ENCODE measurements at regions not wholly inside any gene's neighbourhood (a gene's known extent, or its start where the extent isn't known, plus 50 kb on each side); places are given as distances from the start of the nearest gene placed in this dataset.
"Not testable (repeated sequence)": the region's sequence is repeated elsewhere in the genome, so short reads cannot be mapped to it uniquely, and the experiment has no call there.

GRCh38 chr4:77300996-77301395 lies 144.0 kb downstream of the CCNG2 start:
- not testable (repeated sequence) for ATAC-seq; DNase-seq (ENCODE audit: low spot score)

GRCh38 chr4:77305766-77306165 lies 148.8 kb downstream of the CCNG2 start:
- ATAC-seq (no peak), DNase-seq (ENCODE audit: low spot score) (no peak)

GRCh38 chr4:77306496-77306895 lies 149.5 kb downstream of the CCNG2 start:
- ATAC-seq (no peak), DNase-seq (ENCODE audit: low spot score) (no peak)

- ATAC-seq (peak; percentile 85), DNase-seq (ENCODE audit: low spot score) (no peak)
These were observed 151.8 kb downstream of the CCNG2 start for GRCh38 chr4:77308843-77309242.

- DNase-seq (ENCODE audit: low spot score) (no peak), ATAC-seq (no peak)
These were observed 152.5 kb downstream of the CCNG2 start for GRCh38 chr4:77309496-77309895.

- DNase-seq (ENCODE audit: low spot score) (no peak), ATAC-seq (no peak)
These were observed 153.9 kb downstream of the CCNG2 start for GRCh38 chr4:77310931-77311330.

GRCh38 chr4:77314697-77315096 lies 157.7 kb downstream of the CCNG2 start:
- ATAC-seq (no peak), DNase-seq (ENCODE audit: low spot score) (no peak)

- DNase-seq (ENCODE audit: low spot score): no peak
- ATAC-seq: no peak
These were observed 170.1 kb downstream of the CCNG2 start for GRCh38 chr4:77327151-77327550.

GRCh38 chr4:77332696-77333270 lies 175.8 kb downstream of the CCNG2 start:
- ATAC-seq: no peak
- no peak for DNase-seq (ENCODE audit: low spot score)

- DNase-seq (ENCODE audit: low spot score) (no peak), ATAC-seq (no peak)
These were observed 179.6 kb downstream of the CCNG2 start for GRCh38 chr4:77336411-77337142.

- DNase-seq (ENCODE audit: low spot score) (no peak), ATAC-seq (no peak)
These were observed 185.3 kb downstream of the CCNG2 start for GRCh38 chr4:77342170-77342810.

GRCh38 chr4:77344001-77344400 lies 187.0 kb downstream of the CCNG2 start:
- no peak for DNase-seq (ENCODE audit: low spot score)
- no peak for ATAC-seq

GRCh38 chr4:77344784-77345183 lies 187.8 kb downstream of the CCNG2 start:
- ATAC-seq (no peak), DNase-seq (ENCODE audit: low spot score) (no peak)

GRCh38 chr4:77347351-77347966 lies 190.5 kb downstream of the CCNG2 start:
- DNase-seq (ENCODE audit: low spot score): no peak
- ATAC-seq: no peak

- ATAC-seq (no peak), DNase-seq (ENCODE audit: low spot score) (no peak)
These were observed 191.8 kb downstream of the CCNG2 start for GRCh38 chr4:77348815-77349214.

- ATAC-seq (no peak), DNase-seq (ENCODE audit: low spot score) (no peak)
These were observed 192.4 kb downstream of the CCNG2 start for GRCh38 chr4:77349364-77349763.

GRCh38 chr4:77349796-77350195 lies 192.8 kb downstream of the CCNG2 start:
- ATAC-seq (no peak), DNase-seq (ENCODE audit: low spot score) (no peak)

- no peak for ATAC-seq
These were observed 195.2 kb downstream of the CCNG2 start for GRCh38 chr4:77352192-77352591.

GRCh38 chr4:77353724-77354315 lies 196.8 kb downstream of the CCNG2 start:
- not testable (repeated sequence) for DNase-seq (ENCODE audit: low spot score)
- peak; percentile 95 for ATAC-seq

More at GRCh38 chr4:77352192-77352591, 195.2 kb downstream of the CCNG2 start:
- no peak for DNase-seq (ENCODE audit: low spot score)

GRCh38 chr4:77354550-77354949 lies 197.5 kb downstream of the CCNG2 start:
- DNase-seq (ENCODE audit: low spot score) (no peak), ATAC-seq (no peak)

- DNase-seq (ENCODE audit: low spot score): no peak
- ATAC-seq: no peak
These were observed 198.7 kb downstream of the CCNG2 start for GRCh38 chr4:77355731-77356130.

All from left lobe of liver (tissue), 2 donors.